Breast epithelium (tissue), 4 donors: ENCODE measurements at regions not wholly inside any gene's neighbourhood (a gene's known extent, or its start where the extent isn't known, plus 50 kb on each side); places are given as distances from the start of the nearest gene placed in this dataset.

Source experiments
- DNase-seq, 2 donors: peaks; one replicate each; pipeline ENCODE4 v3.0.0-alpha.2; 2019; ENCODE audit warnings: low spot score in 2 of 2
- H3K27ac ChIP-seq, 2 donors: fragments of 200-600 bp; sonication (generic) in 1 of 2; one replicate each; pipeline ENCODE4 v1.5.1; 2016 to 2019; ENCODE audit warnings: mild to moderate bottlenecking in 1 of 2
- H3K27me3 ChIP-seq, 2 donors: fragments of 200-600 bp; sonication (generic) in 1 of 2; one replicate each; pipeline versions ENCODE4 v1.5.1 to v1.6.0; 2017 to 2019; ENCODE audit warnings: control low read depth in 1 of 2, mild to moderate bottlenecking in 1 of 2
- H3K36me3 ChIP-seq: fragments of 200-600 bp; one replicate; pipeline ENCODE4 v1.5.1; 2019
- H3K4me1 ChIP-seq, 2 donors: fragments of 200-600 bp; sonication (generic); one replicate each; pipeline ENCODE4 v1.5.1; 2016 to 2019; ENCODE audit warnings: control low read depth in 1 of 2
- H3K4me3 ChIP-seq, 3 donors: fragments of 200-600 bp; sonication (generic); 1 replicate in 2 of 3; 2 replicates in 1 of 3; pipeline ENCODE4 v1.5.1; 2016 to 2019; ENCODE audit warnings: mild to moderate bottlenecking in 3 of 3, moderate library complexity in 2 of 3
- H3K9me3 ChIP-seq, 2 donors: fragments of 200-600 bp; sonication (generic) in 1 of 2; one replicate each; pipeline ENCODE4 v1.5.1; 2016 to 2019; ENCODE audit warnings: control low read depth in 1 of 2
- POLR2A ChIP-seq: fragments of 450-650 bp; IDR thresholded peaks from one replicate; pipeline ENCODE4 v1.6.1; 2016; ENCODE audit warnings: antibody characterized with exemption, mild to moderate bottlenecking, moderate library complexity
- POLR2AphosphoS5 ChIP-seq, 3 donors: sonication (generic); formaldehyde crosslinking; IDR thresholded peaks; one replicate each; pipeline ENCODE4 v1.6.1; 2017; ENCODE audit warnings: antibody characterized with exemption in 3 of 3
- intact Hi-C: fragments of 100-400 bp; cut with DNase I; formaldehyde crosslinking; loops from one replicate; pipeline ENCODE4 v1.15.1; 2023; ENCODE audit warnings: low total_unique reads
- TF ChIP-seq, protein P1 (sequence below), 3 donors: fragments of 450-650 bp; IDR thresholded peaks; one replicate each; pipeline ENCODE4 v1.5.1; 2016 to 2017; ENCODE audit warnings: antibody characterized with exemption in 3 of 3, mild to moderate bottlenecking in 3 of 3, moderate library complexity in 3 of 3

- TF ChIP-seq POLR2AphosphoS5 (IDR thresholded peaks at IDR 0.05) (no peak), POLR2A (no peak)
- TF ChIP-seq, protein P1, sequence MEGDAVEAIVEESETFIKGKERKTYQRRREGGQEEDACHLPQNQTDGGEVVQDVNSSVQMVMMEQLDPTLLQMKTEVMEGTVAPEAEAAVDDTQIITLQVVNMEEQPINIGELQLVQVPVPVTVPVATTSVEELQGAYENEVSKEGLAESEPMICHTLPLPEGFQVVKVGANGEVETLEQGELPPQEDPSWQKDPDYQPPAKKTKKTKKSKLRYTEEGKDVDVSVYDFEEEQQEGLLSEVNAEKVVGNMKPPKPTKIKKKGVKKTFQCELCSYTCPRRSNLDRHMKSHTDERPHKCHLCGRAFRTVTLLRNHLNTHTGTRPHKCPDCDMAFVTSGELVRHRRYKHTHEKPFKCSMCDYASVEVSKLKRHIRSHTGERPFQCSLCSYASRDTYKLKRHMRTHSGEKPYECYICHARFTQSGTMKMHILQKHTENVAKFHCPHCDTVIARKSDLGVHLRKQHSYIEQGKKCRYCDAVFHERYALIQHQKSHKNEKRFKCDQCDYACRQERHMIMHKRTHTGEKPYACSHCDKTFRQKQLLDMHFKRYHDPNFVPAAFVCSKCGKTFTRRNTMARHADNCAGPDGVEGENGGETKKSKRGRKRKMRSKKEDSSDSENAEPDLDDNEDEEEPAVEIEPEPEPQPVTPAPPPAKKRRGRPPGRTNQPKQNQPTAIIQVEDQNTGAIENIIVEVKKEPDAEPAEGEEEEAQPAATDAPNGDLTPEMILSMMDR (IDR thresholded peaks at IDR 0.05) = no peak
- H3K4me1 ChIP-seq = no peaks in the 10 kb centered on the region
- H3K4me3 ChIP-seq = no peak overlapping the region
- H3K27ac ChIP-seq = no peak overlapping the region
- no peaks in the 10 kb centered on the region for H3K36me3 ChIP-seq
- intact Hi-C loops = no loop called here
- no peaks in the 10 kb centered on the region for H3K9me3 ChIP-seq
- peak in 1 of 2 donors; percentile 35 for DNase-seq
- H3K27me3 ChIP-seq = no peaks in the 10 kb centered on the region
These were observed 213.3 kb downstream of the MN1 start for GRCh38 chr22:27588268-27588667.

DNA sequence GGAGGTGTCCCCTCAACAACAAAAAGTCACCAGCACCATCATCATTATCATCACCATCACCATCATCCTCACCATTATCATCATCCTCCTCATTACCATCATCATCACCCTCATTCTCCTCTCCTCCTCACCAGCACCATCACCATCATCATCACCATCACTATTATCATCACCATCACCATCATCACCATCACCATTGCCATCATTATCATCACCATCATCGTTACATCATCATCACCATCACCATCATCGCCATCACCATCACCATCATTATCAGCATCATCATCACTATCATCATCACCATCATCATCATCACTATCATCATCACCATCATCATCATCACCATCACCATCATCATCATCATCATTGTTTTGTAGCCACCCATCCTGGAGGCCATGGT, 212.6 kb downstream of the MN1 start:
- no peaks in the 10 kb centered on the region for H3K4me1 ChIP-seq
- DNase-seq = no peak
- intact Hi-C loops = no loop called here
- H3K9me3 ChIP-seq = no peaks in the 10 kb centered on the region
- H3K36me3 ChIP-seq = no peaks in the 10 kb centered on the region
- H3K4me3 ChIP-seq = no peak overlapping the region
- no peaks in the 10 kb centered on the region for H3K27me3 ChIP-seq
- no peak overlapping the region for H3K27ac ChIP-seq
- TF ChIP-seq POLR2AphosphoS5 (IDR thresholded peaks at IDR 0.05) (no peak), POLR2A (no peak)
- TF ChIP-seq, protein P1 (IDR thresholded peaks at IDR 0.05) = no peak

- DNase-seq = no peak
- Histone ChIP-seq H3K36me3 (no peaks in the 10 kb centered on the region), H3K27ac (no peak overlapping the region), H3K4me1 (no peaks in the 10 kb centered on the region), H3K4me3 (no peak overlapping the region), H3K9me3 (no peaks in the 10 kb centered on the region), H3K27me3 (no peaks in the 10 kb centered on the region)
- intact Hi-C loops = no loop called here
- TF ChIP-seq, protein P1 (IDR thresholded peaks at IDR 0.05) = no peak
- TF ChIP-seq POLR2A = no peak
- TF ChIP-seq POLR2AphosphoS5 (IDR thresholded peaks at IDR 0.05) = no peak
These were observed 210.5 kb downstream of the MN1 start for GRCh38 chr22:27591060-27591459.

- DNase-seq = no peak
- Histone ChIP-seq H3K4me3 (no peak overlapping the region), H3K9me3 (no peaks in the 10 kb centered on the region), H3K27ac (no peak overlapping the region), H3K36me3 (no peaks in the 10 kb centered on the region), H3K4me1 (no peaks in the 10 kb centered on the region), H3K27me3 (no peaks in the 10 kb centered on the region)
- TF ChIP-seq, protein P1 (IDR thresholded peaks at IDR 0.05) = no peak
- no peak for TF ChIP-seq POLR2A
- no peak for TF ChIP-seq POLR2AphosphoS5 (IDR thresholded peaks at IDR 0.05)
- intact Hi-C loops = no loop called here
These were observed 208.2 kb downstream of the MN1 start for GRCh38 chr22:27593378-27593777.

- no peak for DNase-seq
- H3K27me3 ChIP-seq = no peaks in the 10 kb centered on the region
- no peak overlapping the region for H3K4me3 ChIP-seq
- intact Hi-C loops = no loop called here
- H3K27ac ChIP-seq = no peak overlapping the region
- H3K9me3 ChIP-seq = no peaks in the 10 kb centered on the region
- no peaks in the 10 kb centered on the region for H3K4me1 ChIP-seq
- TF ChIP-seq POLR2A = no peak
- TF ChIP-seq, protein P1 (IDR thresholded peaks at IDR 0.05) = no peak
- no peak for TF ChIP-seq POLR2AphosphoS5 (IDR thresholded peaks at IDR 0.05)
- H3K36me3 ChIP-seq = no peaks in the 10 kb centered on the region
These were observed 207.5 kb downstream of the MN1 start for GRCh38 chr22:27594020-27594419.
